Type B pancreatic cell (in vitro differentiated cells): ENCODE measurements at regions not wholly inside any gene's neighbourhood (a gene's known extent, or its start where the extent isn't known, plus 50 kb on each side); places are given as distances from the start of the nearest gene placed in this dataset.

Experiments
- DNase-seq: peaks from one replicate; pipeline ENCODE4 v3.0.0; 2021; ENCODE audit warnings: mixed read lengths; ENCODE audit not compliant: unreplicated experiment; ENCODE audit errors: extremely low spot score
- H3K27ac Mint-ChIP-seq: 2 replicates; pipeline ENCODE4 v1.8.0; 2021; ENCODE audit warnings: mild to moderate bottlenecking, mixed read lengths
- H3K27me3 Mint-ChIP-seq: 2 replicates; pipeline ENCODE4 v1.8.0; 2021; ENCODE audit warnings: mixed read lengths
- H3K36me3 Mint-ChIP-seq: 2 replicates; pipeline ENCODE4 v1.8.0; 2021; ENCODE audit warnings: mixed read lengths
- H3K4me1 Mint-ChIP-seq: one replicate; pipeline ENCODE4 v1.8.0; 2021; ENCODE audit warnings: mixed read lengths; ENCODE audit not compliant: unreplicated experiment
- H3K4me3 Mint-ChIP-seq: 2 replicates; pipeline ENCODE4 v1.8.0; 2021; ENCODE audit warnings: mild to moderate bottlenecking, mixed read lengths
- H3K9me3 Mint-ChIP-seq: 2 replicates; pipeline ENCODE4 v1.8.0; 2021; ENCODE audit warnings: mixed read lengths
- TF ChIP-seq, protein P1 (sequence below): fragments of 200-600 bp; sonication (generic); conservative IDR thresholded peaks from 2 replicates; pipeline ENCODE4 v1.5.0; 2021; ENCODE audit warnings: antibody characterized with exemption, mild to moderate bottlenecking

DNA sequence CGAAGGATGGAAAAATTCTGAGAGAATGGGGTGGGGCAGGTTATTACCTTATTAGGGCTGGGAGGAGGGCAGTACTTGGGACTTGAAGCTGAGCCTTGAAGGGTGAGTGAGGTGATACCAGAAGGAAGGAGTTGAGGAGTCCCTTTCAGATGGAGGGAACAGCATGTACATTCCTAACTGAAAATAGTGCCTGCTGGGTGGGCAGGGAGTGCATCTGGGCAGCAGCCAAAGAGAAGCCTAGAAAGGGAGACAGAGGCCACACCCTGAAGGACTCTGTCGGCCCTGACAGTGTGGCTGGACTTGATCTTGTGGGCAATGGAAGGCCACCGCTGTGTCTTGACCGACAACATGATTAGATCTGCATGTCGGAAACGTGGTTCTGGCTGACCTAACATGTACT is 147.6 kb downstream of the NDUFA12 start:
- Mint-ChIP-seq H3K27me3 (peaks cover 29% of the 10 kb centered on the region), H3K27ac (no peak overlapping the region)

DNA sequence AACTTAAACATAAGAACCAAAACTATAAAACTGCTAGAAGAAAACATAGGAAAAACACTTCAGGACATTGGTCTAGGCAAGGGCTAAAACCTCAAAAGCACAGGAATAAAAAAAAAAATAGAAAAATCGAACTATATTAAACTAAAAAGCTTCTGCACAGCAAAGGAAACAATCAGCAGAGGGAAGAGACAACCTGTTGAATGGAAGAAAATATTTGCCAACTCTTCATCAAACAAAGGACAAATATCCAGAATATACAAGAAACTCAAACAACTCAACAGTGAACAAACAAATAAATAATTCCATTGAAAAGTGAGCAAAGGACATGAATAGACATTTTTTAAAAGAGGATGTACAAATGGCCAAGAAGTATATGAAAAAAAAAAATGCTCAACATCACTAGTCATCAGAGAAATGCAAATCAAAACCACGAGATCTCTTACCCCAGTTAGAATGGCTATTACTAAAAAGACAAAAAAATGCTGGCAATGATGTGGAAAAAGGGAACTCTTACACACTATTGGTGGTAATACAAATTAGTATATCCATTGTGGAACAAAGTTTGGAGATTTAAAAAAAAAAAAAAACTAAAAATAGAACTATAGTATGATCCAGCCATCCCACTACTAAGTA is 152.0 kb downstream of the NDUFA12 start:
- H3K27me3 Mint-ChIP-seq: peaks cover 21% of the 10 kb centered on the region
- H3K36me3 Mint-ChIP-seq: no peaks in the 10 kb centered on the region
- no peak for DNase-seq
- no peak overlapping the region for H3K4me3 Mint-ChIP-seq
- no peak overlapping the region for H3K27ac Mint-ChIP-seq
- TF ChIP-seq, protein P1, sequence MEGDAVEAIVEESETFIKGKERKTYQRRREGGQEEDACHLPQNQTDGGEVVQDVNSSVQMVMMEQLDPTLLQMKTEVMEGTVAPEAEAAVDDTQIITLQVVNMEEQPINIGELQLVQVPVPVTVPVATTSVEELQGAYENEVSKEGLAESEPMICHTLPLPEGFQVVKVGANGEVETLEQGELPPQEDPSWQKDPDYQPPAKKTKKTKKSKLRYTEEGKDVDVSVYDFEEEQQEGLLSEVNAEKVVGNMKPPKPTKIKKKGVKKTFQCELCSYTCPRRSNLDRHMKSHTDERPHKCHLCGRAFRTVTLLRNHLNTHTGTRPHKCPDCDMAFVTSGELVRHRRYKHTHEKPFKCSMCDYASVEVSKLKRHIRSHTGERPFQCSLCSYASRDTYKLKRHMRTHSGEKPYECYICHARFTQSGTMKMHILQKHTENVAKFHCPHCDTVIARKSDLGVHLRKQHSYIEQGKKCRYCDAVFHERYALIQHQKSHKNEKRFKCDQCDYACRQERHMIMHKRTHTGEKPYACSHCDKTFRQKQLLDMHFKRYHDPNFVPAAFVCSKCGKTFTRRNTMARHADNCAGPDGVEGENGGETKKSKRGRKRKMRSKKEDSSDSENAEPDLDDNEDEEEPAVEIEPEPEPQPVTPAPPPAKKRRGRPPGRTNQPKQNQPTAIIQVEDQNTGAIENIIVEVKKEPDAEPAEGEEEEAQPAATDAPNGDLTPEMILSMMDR: no peak
- no peaks in the 10 kb centered on the region for H3K4me1 Mint-ChIP-seq
- H3K9me3 Mint-ChIP-seq: no peaks in the 10 kb centered on the region

More for the DNA sequence above, 147.6 kb downstream of the NDUFA12 start:
- Mint-ChIP-seq H3K9me3 (no peaks in the 10 kb centered on the region), H3K36me3 (no peaks in the 10 kb centered on the region), H3K4me3 (no peak overlapping the region), H3K4me1 (no peaks in the 10 kb centered on the region)
- no peak for DNase-seq
- TF ChIP-seq, protein P1: no peak

DNA sequence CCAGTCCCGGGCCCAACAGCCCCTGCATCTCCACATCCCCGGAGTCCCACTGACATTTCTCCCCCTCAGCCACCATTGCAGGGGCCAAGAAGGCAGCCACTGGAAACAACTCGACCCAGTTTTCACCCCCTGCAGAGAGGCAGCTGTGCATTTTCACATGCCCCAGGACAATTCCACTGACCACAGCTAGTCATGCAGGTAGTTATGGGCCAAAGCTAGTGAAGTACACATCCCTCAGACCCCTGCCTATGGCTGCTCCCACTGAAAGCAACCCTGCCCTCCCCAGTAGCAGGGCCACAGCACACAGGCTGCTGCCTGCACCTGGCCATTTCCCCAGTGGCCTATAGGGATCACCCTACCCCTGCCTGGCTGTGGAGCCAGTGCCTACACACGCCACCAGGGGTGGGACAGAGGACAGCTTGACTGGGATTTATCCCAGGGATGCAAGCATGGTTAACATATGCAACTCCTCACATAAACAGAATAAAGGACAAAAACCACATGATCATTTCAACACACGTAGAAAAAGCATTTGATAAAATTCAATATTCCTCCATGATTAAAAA is 154.0 kb downstream of the NDUFA12 start:
- H3K9me3 Mint-ChIP-seq: no peaks in the 10 kb centered on the region
- peaks cover 19% of the 10 kb centered on the region for H3K27me3 Mint-ChIP-seq
- no peak overlapping the region for H3K27ac Mint-ChIP-seq
- H3K36me3 Mint-ChIP-seq: no peaks in the 10 kb centered on the region
- no peaks in the 10 kb centered on the region for H3K4me1 Mint-ChIP-seq
- TF ChIP-seq, protein P1: no peak
- DNase-seq: no peak
- no peak overlapping the region for H3K4me3 Mint-ChIP-seq

DNA sequence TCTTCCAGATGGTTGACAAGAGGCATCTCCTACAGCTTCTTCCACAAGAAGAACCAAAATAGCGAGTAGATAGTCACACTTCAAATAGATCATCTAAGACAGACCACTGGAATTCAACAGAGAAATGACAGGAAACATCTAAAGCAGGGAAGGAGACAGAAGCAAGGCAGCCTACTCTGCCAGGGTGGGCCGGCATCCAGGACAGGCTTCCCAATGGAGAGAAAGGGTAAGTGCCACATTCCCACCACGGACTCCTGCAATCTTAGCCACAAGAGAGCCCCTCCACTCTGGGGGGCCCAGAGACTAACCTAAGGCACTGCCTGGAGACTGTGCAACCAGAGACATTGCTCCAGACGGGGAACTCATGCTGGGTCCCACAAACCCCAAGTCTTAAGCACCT is 154.5 kb downstream of the NDUFA12 start:
- Mint-ChIP-seq H3K27ac (no peak overlapping the region), H3K4me3 (no peak overlapping the region), H3K9me3 (no peaks in the 10 kb centered on the region), H3K36me3 (no peaks in the 10 kb centered on the region), H3K27me3 (peaks cover 19% of the 10 kb centered on the region), H3K4me1 (no peaks in the 10 kb centered on the region)
- TF ChIP-seq, protein P1: no peak
- no peak for DNase-seq

DNA sequence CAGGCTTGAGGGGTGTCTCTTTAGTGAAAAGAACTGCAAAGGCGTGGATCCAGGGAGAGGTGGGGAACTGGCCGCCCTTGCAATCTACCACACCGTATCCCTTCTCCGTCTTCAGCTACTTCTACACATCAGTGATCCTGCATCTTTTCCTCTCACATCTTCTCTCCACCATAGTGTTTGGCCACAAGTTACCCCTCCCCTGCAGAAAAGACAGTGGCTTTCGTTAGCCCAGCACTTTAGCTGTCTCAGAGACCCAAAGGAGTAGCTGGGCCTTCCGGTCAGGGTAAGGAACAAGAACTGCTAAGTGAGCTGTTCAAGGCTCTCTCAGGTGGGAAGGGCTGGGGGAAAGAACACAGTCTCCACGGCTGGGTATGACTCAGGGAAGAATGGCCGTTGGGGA is 158.4 kb downstream of the NDUFA12 start:
- Mint-ChIP-seq H3K27me3 (peaks cover 6% of the 10 kb centered on the region), H3K4me3 (no peak overlapping the region), H3K27ac (no peak overlapping the region), H3K4me1 (no peaks in the 10 kb centered on the region), H3K9me3 (no peaks in the 10 kb centered on the region), H3K36me3 (no peaks in the 10 kb centered on the region)
- TF ChIP-seq, protein P1: no peak
- DNase-seq: no peak
